ENCODE measurements at regions not wholly inside any gene's neighbourhood (a gene's known extent, or its start where the extent isn't known, plus 50 kb on each side); places are given as distances from the start of the nearest gene placed in this dataset.

GRCh38 chr4:60945641-60946040 is 254.5 kb upstream of the ADGRL3 start:
- H3K36me3 Mint-ChIP-seq (ENCODE audit: low read depth) = no peaks in the 10 kb centered on the region
- no peaks in the 10 kb centered on the region for H4K20me1 ChIP-seq (replicated peaks; ENCODE audit: insufficient read depth)
- H3K27ac Mint-ChIP-seq = no peak overlapping the region
- no peaks in the 10 kb centered on the region; the same call in 1 of the 3 replicates for H3K4me1 Mint-ChIP-seq
- no peaks in the 10 kb centered on the region for H3K4me1 ChIP-seq (ENCODE audit: insufficient read depth)
- no peak overlapping the region for H3K4me2 ChIP-seq
- H3K27me3 ChIP-seq (ENCODE audit: insufficient read depth) = no peaks in the 10 kb centered on the region
- no peak overlapping the region for H3K4me3 Mint-ChIP-seq
- DNase-seq (ENCODE audit: low spot score) = no peak
- no peaks in the 10 kb centered on the region for H3K9me3 Mint-ChIP-seq
- H3K4me3 ChIP-seq = no peak overlapping the region
- no peak overlapping the region for H2AFZ ChIP-seq
- no peaks in the 10 kb centered on the region for H3K79me2 ChIP-seq (replicated peaks; ENCODE audit: insufficient read depth)
- 0 out of 2 replicates have a peak, but pooled peaks cover 3% of the 10 kb centered on the region for H3K9me2 ChIP-seq (ENCODE audit: insufficient read depth)
- no peaks in the 10 kb centered on the region for H3F3A ChIP-seq (replicated peaks; ENCODE audit: low read depth)
- H3K27ac ChIP-seq (ENCODE audit: low read depth) = no peak overlapping the region
- H3K36me3 ChIP-seq (ENCODE audit: insufficient read depth) = no peaks in the 10 kb centered on the region
- no peak for ATAC-seq
- no peak for TF ChIP-seq CREB1 (CRISPR knock-in tag; IDR thresholded peaks at IDR 0.05; ENCODE audit: low read depth)
- TF ChIP-seq EZH2phosphoT487 (IDR thresholded peaks at IDR 0.05; ENCODE audit: unreplicated experiment) = no peak
- TF ChIP-seq, protein P1, sequence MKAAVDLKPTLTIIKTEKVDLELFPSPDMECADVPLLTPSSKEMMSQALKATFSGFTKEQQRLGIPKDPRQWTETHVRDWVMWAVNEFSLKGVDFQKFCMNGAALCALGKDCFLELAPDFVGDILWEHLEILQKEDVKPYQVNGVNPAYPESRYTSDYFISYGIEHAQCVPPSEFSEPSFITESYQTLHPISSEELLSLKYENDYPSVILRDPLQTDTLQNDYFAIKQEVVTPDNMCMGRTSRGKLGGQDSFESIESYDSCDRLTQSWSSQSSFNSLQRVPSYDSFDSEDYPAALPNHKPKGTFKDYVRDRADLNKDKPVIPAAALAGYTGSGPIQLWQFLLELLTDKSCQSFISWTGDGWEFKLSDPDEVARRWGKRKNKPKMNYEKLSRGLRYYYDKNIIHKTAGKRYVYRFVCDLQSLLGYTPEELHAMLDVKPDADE (IDR thresholded peaks at IDR 0.05) = no peak
- no peak for TF ChIP-seq EZH2 (IDR thresholded peaks at IDR 0.05; ENCODE audit: low read depth, unreplicated experiment)
- no peak for TF ChIP-seq STAT1 (IDR thresholded peaks at IDR 0.05; ENCODE audit: unreplicated experiment)
- no peak for TF ChIP-seq ZNF114 (CRISPR knock-in tag; IDR thresholded peaks at IDR 0.05)
- no peak for TF ChIP-seq POLR2AphosphoS5 (IDR thresholded peaks at IDR 0.05; ENCODE audit: low read depth)
- no peak for TF ChIP-seq CTCF (conservative IDR thresholded peaks at IDR 0.05; ENCODE audit: low read depth in 2 of 2)
- TF ChIP-seq ZNF331 (CRISPR knock-in tag; IDR thresholded peaks at IDR 0.05; ENCODE audit: low read depth) = no peak
- no peak for TF ChIP-seq REST (IDR thresholded peaks at IDR 0.05; ENCODE audit: unreplicated experiment)
- no peak for TF ChIP-seq ZNF462 (CRISPR knock-in tag; IDR thresholded peaks at IDR 0.05)
- no peak for TF ChIP-seq NANOG (IDR thresholded peaks at IDR 0.05; ENCODE audit: borderline replicate concordance)
- TF ChIP-seq JUNB (IDR thresholded peaks at IDR 0.05; ENCODE audit: unreplicated experiment) = no peak
- H3K27me3 Mint-ChIP-seq (ENCODE audit: insufficient read depth, low read depth, poor library complexity) = no peaks in the 10 kb centered on the region
